DOHH2 (cell line): ENCODE measurements at regions not wholly inside any gene's neighbourhood (a gene's known extent, or its start where the extent isn't known, plus 50 kb on each side); places are given as distances from the start of the nearest gene placed in this dataset.

Experiments used
- EZH2phosphoT487 ChIP-seq: fragments of 200-600 bp; sonication (generic); IDR thresholded peaks from 2 replicates; pipeline ENCODE4 v1.6.1; 2017; ENCODE audit warnings: borderline replicate concordance, mild to moderate bottlenecking, antibody characterized with exemption, low read length, moderate library complexity, mixed read lengths
- TF ChIP-seq, protein P1 (sequence below): fragments of 200-600 bp; sonication (generic); IDR thresholded peaks from one replicate; pipeline ENCODE4 v1.5.1; 2014; ENCODE audit warnings: antibody characterized with exemption, mild to moderate bottlenecking, low read depth, low read length; ENCODE audit not compliant: poor library complexity, severe bottlenecking

DNA sequence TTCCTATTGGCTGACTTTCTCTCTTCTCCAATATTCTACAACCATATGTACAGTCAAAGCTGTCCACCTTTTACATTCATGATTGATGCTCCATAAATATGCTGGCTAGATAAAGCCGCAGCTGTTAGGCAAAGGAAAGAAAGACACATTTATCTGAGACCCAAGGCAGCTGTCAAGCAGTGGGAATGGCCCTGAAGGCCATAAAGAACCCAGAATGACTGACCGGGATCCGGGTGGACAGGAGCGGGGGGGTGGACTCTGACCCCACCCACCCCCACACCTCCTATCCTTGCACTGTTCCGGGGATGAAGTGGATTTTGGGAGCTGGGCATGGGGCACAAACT, 116.4 kb downstream of the RTP5 start:
- TF ChIP-seq, protein P1, sequence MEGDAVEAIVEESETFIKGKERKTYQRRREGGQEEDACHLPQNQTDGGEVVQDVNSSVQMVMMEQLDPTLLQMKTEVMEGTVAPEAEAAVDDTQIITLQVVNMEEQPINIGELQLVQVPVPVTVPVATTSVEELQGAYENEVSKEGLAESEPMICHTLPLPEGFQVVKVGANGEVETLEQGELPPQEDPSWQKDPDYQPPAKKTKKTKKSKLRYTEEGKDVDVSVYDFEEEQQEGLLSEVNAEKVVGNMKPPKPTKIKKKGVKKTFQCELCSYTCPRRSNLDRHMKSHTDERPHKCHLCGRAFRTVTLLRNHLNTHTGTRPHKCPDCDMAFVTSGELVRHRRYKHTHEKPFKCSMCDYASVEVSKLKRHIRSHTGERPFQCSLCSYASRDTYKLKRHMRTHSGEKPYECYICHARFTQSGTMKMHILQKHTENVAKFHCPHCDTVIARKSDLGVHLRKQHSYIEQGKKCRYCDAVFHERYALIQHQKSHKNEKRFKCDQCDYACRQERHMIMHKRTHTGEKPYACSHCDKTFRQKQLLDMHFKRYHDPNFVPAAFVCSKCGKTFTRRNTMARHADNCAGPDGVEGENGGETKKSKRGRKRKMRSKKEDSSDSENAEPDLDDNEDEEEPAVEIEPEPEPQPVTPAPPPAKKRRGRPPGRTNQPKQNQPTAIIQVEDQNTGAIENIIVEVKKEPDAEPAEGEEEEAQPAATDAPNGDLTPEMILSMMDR = no peak
- TF ChIP-seq EZH2phosphoT487 = no peak
